ENCODE measurements at regions not wholly inside any gene's neighbourhood (a gene's known extent, or its start where the extent isn't known, plus 50 kb on each side); places are given as distances from the start of the nearest gene placed in this dataset.

DNA sequence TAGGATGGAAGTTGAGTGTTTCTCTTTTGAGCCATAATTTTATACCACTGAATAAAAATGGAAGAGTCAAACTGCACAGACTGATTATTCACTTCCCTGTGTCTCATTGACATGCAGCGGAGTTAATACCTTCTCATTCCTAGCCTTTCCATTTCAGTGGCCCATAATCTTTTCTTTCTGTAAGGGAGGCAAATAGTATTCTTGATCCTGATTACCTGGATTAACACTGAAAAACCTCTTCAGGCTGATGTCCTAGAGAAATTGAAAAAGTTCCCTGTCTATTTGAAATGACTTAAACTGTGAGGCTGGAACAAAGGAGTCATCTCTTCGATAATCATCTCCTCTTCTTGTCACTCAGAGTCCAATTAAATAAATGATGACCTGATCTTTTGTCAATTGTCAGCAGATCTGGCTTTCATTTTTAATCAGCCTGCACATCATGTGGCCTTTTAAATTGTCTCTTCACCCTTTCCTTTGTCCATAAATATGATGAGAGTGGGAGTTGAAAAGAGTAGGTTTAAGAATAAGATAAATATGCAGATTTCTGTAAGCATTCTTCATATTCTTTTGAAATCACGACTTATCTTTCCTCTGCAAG lies 713.0 kb downstream of the EPM2A start (continued):
- TF ChIP-seq, protein P1, sequence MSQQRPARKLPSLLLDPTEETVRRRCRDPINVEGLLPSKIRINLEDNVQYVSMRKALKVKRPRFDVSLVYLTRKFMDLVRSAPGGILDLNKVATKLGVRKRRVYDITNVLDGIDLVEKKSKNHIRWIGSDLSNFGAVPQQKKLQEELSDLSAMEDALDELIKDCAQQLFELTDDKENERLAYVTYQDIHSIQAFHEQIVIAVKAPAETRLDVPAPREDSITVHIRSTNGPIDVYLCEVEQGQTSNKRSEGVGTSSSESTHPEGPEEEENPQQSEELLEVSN (IDR thresholded peaks at IDR 0.05) = no peak
- TF ChIP-seq ZNF274 (IDR thresholded peaks at IDR 0.05; ENCODE audit: borderline replicate concordance, extremely low read depth, low read length) = no peak
- TF ChIP-seq SIRT6 (IDR thresholded peaks at IDR 0.05; ENCODE audit: low read length) = no peak
- no peak for TF ChIP-seq KDM5A (IDR thresholded peaks at IDR 0.05; ENCODE audit: low read length)

Data from H1 (cell line).